Tibial nerve (tissue), 4 donors: ENCODE measurements at regions not wholly inside any gene's neighbourhood (a gene's known extent, or its start where the extent isn't known, plus 50 kb on each side); places are given as distances from the start of the nearest gene placed in this dataset.
A peak's percentile ranks its signal among the peaks of the same experiment; 100 is the strongest.

Source experiments
- CTCF ChIP-seq, 5 experiments: fragments of 200-600 bp in 3 of 5; fragments of 450-650 bp in 2 of 5; sonication (generic) in 3 of 5; IDR thresholded peaks; one replicate each; pipeline ENCODE4 v1.5.1; 2016 to 2019; ENCODE audit warnings: antibody characterized with exemption in 5 of 5, mild to moderate bottlenecking in 3 of 5, moderate library complexity in 2 of 5
- EP300 ChIP-seq, 2 donors: sonication (generic); formaldehyde crosslinking; IDR thresholded peaks; one replicate each; pipeline ENCODE4 v1.6.1; 2017; ENCODE audit warnings: antibody characterized with exemption in 2 of 2, mild to moderate bottlenecking in 1 of 2

- TF ChIP-seq EP300 (IDR thresholded peaks at IDR 0.05) (no peak), CTCF (IDR thresholded peaks at IDR 0.05) (peak in 1 of 5 experiments; percentile 17)
Observed at GRCh38 chr17:71764505-71764904, 356.3 kb upstream of the SOX9 start.
